Neuronal stem cell (in vitro differentiated cells): ENCODE measurements at regions not wholly inside any gene's neighbourhood (a gene's known extent, or its start where the extent isn't known, plus 50 kb on each side); places are given as distances from the start of the nearest gene placed in this dataset.

Experiments
- DNase-seq: peaks from one replicate; pipeline ENCODE4 v3.0.0-alpha.2; 2013; ENCODE audit warnings: low spot score
- H2AFZ ChIP-seq: one replicate; pipeline ENCODE4 v1.6.1; 2013; ENCODE audit warnings: mild to moderate bottlenecking, low read length, inconsistent platforms
- H2AK5ac ChIP-seq: 2 replicates; pipeline ENCODE4 v1.6.1; 2013; ENCODE audit warnings: low read depth, mild to moderate bottlenecking, inconsistent platforms, low read length, moderate library complexity, mixed read lengths
- H2BK120ac ChIP-seq: 2 replicates; pipeline ENCODE4 v1.6.1; 2013; ENCODE audit warnings: low read depth, mild to moderate bottlenecking, inconsistent platforms, low read length, moderate library complexity, mixed read lengths
- H2BK12ac ChIP-seq: one replicate; pipeline ENCODE4 v1.6.1; 2013; ENCODE audit warnings: low read length, inconsistent platforms
- H2BK15ac ChIP-seq: 2 replicates; pipeline ENCODE4 v1.6.1; 2013; ENCODE audit warnings: mild to moderate bottlenecking, low read length, inconsistent platforms, mixed read lengths
- H2BK5ac ChIP-seq: one replicate; pipeline ENCODE4 v1.6.1; 2013; ENCODE audit warnings: inconsistent platforms, mild to moderate bottlenecking, low read length, moderate library complexity
- H3K14ac ChIP-seq: one replicate; pipeline ENCODE4 v1.6.1; 2013; ENCODE audit warnings: low read length, inconsistent platforms
- H3K18ac ChIP-seq: 2 replicates; pipeline ENCODE4 v1.6.1; 2013; ENCODE audit warnings: low read length, inconsistent platforms
- H3K23ac ChIP-seq: 2 replicates; pipeline ENCODE4 v1.6.1; 2013; ENCODE audit warnings: low read depth, mild to moderate bottlenecking, mixed read lengths, low read length, inconsistent platforms; ENCODE audit not compliant: poor library complexity
- H3K27ac ChIP-seq: replicated peaks from 3 replicates; pipeline ENCODE4 v1.5.1; 2013; ENCODE audit warnings: low read length, inconsistent platforms
- H3K27me3 ChIP-seq, 3 experiments: 2 replicates each; pipeline ENCODE4 v1.6.1; 2013; ENCODE audit warnings: low read length in 3 of 3, mild to moderate bottlenecking in 2 of 3, inconsistent platforms in 1 of 3, low read depth in 1 of 3, mixed read lengths in 1 of 3, moderate library complexity in 1 of 3; ENCODE audit not compliant: control insufficient read depth in 3 of 3, insufficient read depth in 3 of 3
- H3K36me3 ChIP-seq, 2 donors: replicated peaks in 1 of 2; 2 replicates each; pipeline ENCODE4 v1.6.1; 2013; ENCODE audit warnings: low read length in 2 of 2; ENCODE audit not compliant: control insufficient read depth in 2 of 2, insufficient read depth in 2 of 2
- H3K4ac ChIP-seq: 2 replicates; pipeline ENCODE4 v1.6.1; 2013; ENCODE audit warnings: inconsistent platforms, mild to moderate bottlenecking, low read length, moderate library complexity
- H3K4me1 ChIP-seq, 2 donors: 1 replicate in 1 of 2; 2 replicates in 1 of 2; pipeline ENCODE4 v1.6.1; 2013; ENCODE audit warnings: low read length in 2 of 2, low read depth in 1 of 2; ENCODE audit not compliant: control insufficient read depth in 2 of 2, insufficient read depth in 1 of 2
- H3K4me2 ChIP-seq: one replicate; pipeline ENCODE4 v1.6.1; 2013; ENCODE audit warnings: mild to moderate bottlenecking, low read length, inconsistent platforms; ENCODE audit not compliant: insufficient read depth, poor library complexity, severe bottlenecking
- H3K4me3 ChIP-seq, 2 donors: 2 replicates each; pipeline ENCODE4 v1.5.1; 2013; ENCODE audit warnings: low read length in 2 of 2, mild to moderate bottlenecking in 2 of 2, inconsistent platforms in 1 of 2, moderate library complexity in 1 of 2
- H3K79me1 ChIP-seq: one replicate; pipeline ENCODE4 v1.6.1; 2013; ENCODE audit warnings: low read depth, mild to moderate bottlenecking, inconsistent platforms, low read length, moderate library complexity
- H3K9ac ChIP-seq: one replicate; pipeline ENCODE4 v1.6.1; 2013; ENCODE audit warnings: mild to moderate bottlenecking, low read depth, low read length, inconsistent platforms; ENCODE audit not compliant: poor library complexity
- H3K9me3 ChIP-seq, 2 donors: replicated peaks in 1 of 2; 2 replicates each; pipeline versions ENCODE3 to v1.6.1; 2013; ENCODE audit warnings: low read length in 2 of 2, mild to moderate bottlenecking in 2 of 2, inconsistent platforms in 1 of 2, low read depth in 1 of 2, mixed read lengths in 1 of 2, moderate library complexity in 1 of 2; ENCODE audit not compliant: control insufficient read depth in 2 of 2, insufficient read depth in 1 of 2
- H4K8ac ChIP-seq: one replicate; pipeline ENCODE4 v1.6.1; 2013; ENCODE audit warnings: low read depth, mild to moderate bottlenecking, inconsistent platforms, low read length, moderate library complexity
- H4K91ac ChIP-seq: one replicate; pipeline ENCODE4 v1.6.1; 2013; ENCODE audit warnings: low read length, low read depth, mild to moderate bottlenecking, inconsistent platforms; ENCODE audit not compliant: poor library complexity
- WGBS, 2 donors: extraction: QIAGEN DNeasy Blood & Tissue Kit; methylation state at CpG; one replicate each; pipeline ENCODE4 v1.1.7; 2013; ENCODE audit warnings: missing lambda C conversion rate in 2 of 2, mixed read lengths in 1 of 2; ENCODE audit not compliant: insufficient read length in 2 of 2, insufficient replicate concordance in 1 of 2; ENCODE audit errors: extremely low coverage in 2 of 2; 5-methylcytosine and 5-hydroxymethylcytosine counted together

GRCh38 chr9:117596678-117597077 is 107.5 kb upstream of the TLR4 start:
- H2AFZ ChIP-seq: no peak overlapping the region
- H4K91ac ChIP-seq: no peak overlapping the region
- no peak overlapping the region for H3K4me2 ChIP-seq
- no peak overlapping the region for H2BK15ac ChIP-seq
- no peak overlapping the region for H3K18ac ChIP-seq
- no peak overlapping the region for H3K9ac ChIP-seq
- H3K4me3 ChIP-seq: no peak overlapping the region
- no peak overlapping the region for H2BK120ac ChIP-seq
- WGBS, 2 donors: no CpG with 5 or more reads among the region's 2 CpGs
- no peak overlapping the region for H3K4ac ChIP-seq
- H2AK5ac ChIP-seq: no peak overlapping the region
- peaks cover 0 to 7% of the 10 kb centered on the region in 2 donors for H3K4me1 ChIP-seq
- no peaks in the 10 kb centered on the region for H3K36me3 ChIP-seq
- no peaks in the 10 kb centered on the region for H3K9me3 ChIP-seq
- no peak overlapping the region for H3K14ac ChIP-seq
- no peak overlapping the region for H3K23ac ChIP-seq
- no peak overlapping the region for H2BK12ac ChIP-seq
- no peak for DNase-seq
- H3K27me3 ChIP-seq: no peaks in the 10 kb centered on the region
- no peak overlapping the region for H2BK5ac ChIP-seq
- H3K27ac ChIP-seq: no peak overlapping the region
- H4K8ac ChIP-seq: no peak overlapping the region
- no peaks in the 10 kb centered on the region for H3K79me1 ChIP-seq

DNA sequence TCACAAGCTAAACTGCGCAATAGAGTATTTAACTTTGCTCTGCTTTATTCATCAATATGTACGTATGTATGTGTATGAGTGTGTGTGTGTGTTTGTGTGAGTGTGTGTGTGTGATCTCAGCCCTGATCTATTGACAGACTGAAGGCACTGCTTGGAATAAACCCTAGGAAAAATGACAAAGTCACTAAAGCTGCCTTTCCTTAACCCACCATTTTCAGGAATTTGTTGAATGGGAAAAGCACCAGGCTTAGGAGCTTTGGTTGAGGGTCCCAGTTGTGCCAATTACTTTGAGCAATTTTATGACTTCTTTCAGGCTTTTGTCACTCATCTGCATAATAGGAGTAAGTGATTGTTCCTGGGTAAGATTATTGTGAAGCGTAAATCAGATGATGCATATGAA is 108.6 kb upstream of the TLR4 start:
- H2BK15ac ChIP-seq: no peak overlapping the region
- H3K27ac ChIP-seq: no peak overlapping the region
- no peak overlapping the region for H2BK120ac ChIP-seq

DNA sequence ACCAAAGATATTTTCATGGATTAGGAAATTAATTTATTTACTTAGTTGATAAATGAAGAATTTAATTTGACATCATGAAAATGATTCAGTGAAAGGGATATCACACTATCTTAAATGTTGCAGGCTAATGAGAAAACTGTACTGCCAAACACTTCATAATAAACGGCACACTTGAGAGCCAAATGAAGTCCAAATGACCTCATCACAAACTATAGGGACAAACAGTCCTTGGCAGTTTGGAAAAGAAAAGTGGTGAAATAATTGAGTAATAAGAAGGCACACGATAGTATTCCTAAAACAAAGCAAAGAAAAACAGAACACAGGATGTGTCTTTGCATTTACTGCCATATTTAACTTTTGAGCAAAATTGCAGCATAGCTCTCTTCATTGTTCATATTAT is 116.9 kb upstream of the TLR4 start:
- H4K8ac ChIP-seq: no peak overlapping the region
- H3K9me3 ChIP-seq: no peaks in the 10 kb centered on the region
- no peak overlapping the region for H4K91ac ChIP-seq
- no peak overlapping the region for H3K14ac ChIP-seq
- H3K4me2 ChIP-seq: no peak overlapping the region
- no peak overlapping the region for H3K4ac ChIP-seq
- no peak overlapping the region for H2BK120ac ChIP-seq
- no peak overlapping the region for H3K4me3 ChIP-seq
- H3K23ac ChIP-seq: no peak overlapping the region
- DNase-seq: no peak
- H3K27ac ChIP-seq: no peak overlapping the region
- WGBS, 2 donors: no CpG with 5 or more reads among the region's 2 CpGs
- no peak overlapping the region for H2AK5ac ChIP-seq
- H3K79me1 ChIP-seq: no peaks in the 10 kb centered on the region
- H3K36me3 ChIP-seq: no peaks in the 10 kb centered on the region
- H3K18ac ChIP-seq: no peak overlapping the region
- H2BK5ac ChIP-seq: no peak overlapping the region
- H2BK15ac ChIP-seq: no peak overlapping the region
- H3K27me3 ChIP-seq: no peaks in the 10 kb centered on the region
- H2AFZ ChIP-seq: no peak overlapping the region
- no peak overlapping the region for H3K9ac ChIP-seq
- H2BK12ac ChIP-seq: no peak overlapping the region
- no peaks in the 10 kb centered on the region for H3K4me1 ChIP-seq

More for the DNA sequence above, 108.6 kb upstream of the TLR4 start:
- H3K79me1 ChIP-seq: no peaks in the 10 kb centered on the region
- H3K4me2 ChIP-seq: no peak overlapping the region
- no peak overlapping the region for H3K18ac ChIP-seq
- no peak overlapping the region for H3K4ac ChIP-seq
- no peak overlapping the region for H2BK12ac ChIP-seq
- H3K4me3 ChIP-seq: no peak overlapping the region
- no peak overlapping the region for H4K8ac ChIP-seq
- peaks cover 0 to 7% of the 10 kb centered on the region in 2 donors for H3K4me1 ChIP-seq
- H3K36me3 ChIP-seq: no peaks in the 10 kb centered on the region
- H3K23ac ChIP-seq: no peak overlapping the region
- H3K27me3 ChIP-seq: no peaks in the 10 kb centered on the region
- H3K14ac ChIP-seq: no peak overlapping the region
- H3K9me3 ChIP-seq: no peaks in the 10 kb centered on the region
- no peak overlapping the region for H2BK5ac ChIP-seq
- no peak overlapping the region for H3K9ac ChIP-seq
- no peak overlapping the region for H2AK5ac ChIP-seq
- no peak overlapping the region for H2AFZ ChIP-seq
- no peak for DNase-seq
- WGBS, 2 donors: no CpG with 5 or more reads among the region's 3 CpGs
- H4K91ac ChIP-seq: no peak overlapping the region

DNA sequence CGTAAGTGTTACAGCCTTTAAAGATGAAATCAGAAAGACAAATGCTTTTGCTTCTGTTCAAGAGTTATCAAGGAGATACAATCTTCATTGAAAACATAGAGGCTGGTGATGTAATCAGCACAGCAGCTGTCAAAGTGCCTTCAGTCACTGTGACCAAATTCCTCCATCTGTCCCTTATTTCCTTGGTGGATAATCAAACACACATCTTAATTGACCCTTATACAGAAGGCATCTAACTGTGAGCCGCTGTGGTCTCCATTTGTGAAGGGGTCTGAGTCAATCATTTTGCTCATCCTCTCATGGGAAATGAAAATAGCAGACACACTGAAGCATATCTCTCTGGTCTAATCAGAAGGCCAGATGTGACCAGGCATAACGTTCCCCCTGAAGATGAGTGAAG is 130.1 kb upstream of the TLR4 start:
- H3K9me3 ChIP-seq: no peaks in the 10 kb centered on the region
- H3K27ac ChIP-seq: no peak overlapping the region
- no peak overlapping the region for H3K14ac ChIP-seq
- no peak overlapping the region for H3K4ac ChIP-seq
- no CpG with 5 or more reads among the region's 3 CpGs for WGBS, 2 donors
- no peaks in the 10 kb centered on the region for H3K79me1 ChIP-seq
- H2BK120ac ChIP-seq: no peak overlapping the region
- H2BK12ac ChIP-seq: no peak overlapping the region
- no peak overlapping the region for H3K23ac ChIP-seq
- H4K8ac ChIP-seq: no peak overlapping the region
- H2AK5ac ChIP-seq: no peak overlapping the region
- H3K9ac ChIP-seq: no peak overlapping the region
- no peaks in the 10 kb centered on the region for H3K36me3 ChIP-seq
- no peaks in the 10 kb centered on the region for H3K4me1 ChIP-seq
- no peak overlapping the region for H3K4me2 ChIP-seq
- H2AFZ ChIP-seq: no peak overlapping the region
- H3K27me3 ChIP-seq: no peaks in the 10 kb centered on the region
- no peak overlapping the region for H2BK15ac ChIP-seq
- no peak overlapping the region for H3K18ac ChIP-seq
- H2BK5ac ChIP-seq: no peak overlapping the region
- no peak overlapping the region for H4K91ac ChIP-seq
- H3K4me3 ChIP-seq: no peak overlapping the region
- DNase-seq: no peak
